ENCODE measurements at regions not wholly inside any gene's neighbourhood (a gene's known extent, or its start where the extent isn't known, plus 50 kb on each side); places are given as distances from the start of the nearest gene placed in this dataset.
"Not testable (repeated sequence)": the region's sequence is repeated elsewhere in the genome, so short reads cannot be mapped to it uniquely, and the experiment has no call there.

DNA sequence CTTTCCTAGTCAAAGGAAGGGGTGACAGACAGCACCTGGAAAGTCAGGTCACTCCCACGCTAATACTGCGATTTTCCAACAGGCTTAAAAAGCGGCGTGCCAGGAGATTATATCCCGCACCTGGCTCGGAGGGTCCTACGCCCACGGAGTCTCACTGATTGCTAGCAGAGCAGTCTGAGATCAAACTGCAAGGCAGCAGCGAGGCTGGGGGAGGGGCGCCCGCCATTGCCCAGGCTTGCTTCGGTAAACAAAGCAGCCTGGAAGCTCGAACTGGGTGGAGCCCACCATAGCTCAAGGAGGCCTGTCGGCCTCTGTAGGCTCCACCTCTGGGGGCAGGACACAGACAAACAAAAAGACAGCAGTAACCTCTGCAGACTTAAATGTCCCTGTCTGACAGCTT, 392.6 kb upstream of the LMO3 start:
- not testable (repeated sequence) for H3K36me3 ChIP-seq; H3K27ac ChIP-seq; H3K9me3 ChIP-seq (replicated peaks); DNase-seq (ENCODE audit: low read depth in 1 of 2, low spot score in 2 of 2); H3K4me3 ChIP-seq; H3K4me1 ChIP-seq (replicated peaks); H3K27me3 ChIP-seq (replicated peaks)

- Histone ChIP-seq H3K27ac (no peak overlapping the region), H3K4me3 (no peak overlapping the region), H3K36me3 (no peaks in the 10 kb centered on the region), H3K4me1 (replicated peaks) (no peaks in the 10 kb centered on the region), H3K27me3 (replicated peaks) (no peaks in the 10 kb centered on the region), H3K9me3 (replicated peaks) (peaks cover 3% of the 10 kb centered on the region; the same call in 1 of the 2 replicates)
- DNase-seq (ENCODE audit: low read depth in 1 of 2, low spot score in 2 of 2): no peak
These were observed 378.5 kb upstream of the LMO3 start for GRCh38 chr12:16984484-16984883.

- DNase-seq (ENCODE audit: low read depth in 1 of 2, low spot score in 2 of 2): no peak
These were observed 367.2 kb upstream of the LMO3 start for GRCh38 chr12:16972923-16973770.

GRCh38 chr12:16962889-16963288, 356.9 kb upstream of the LMO3 start:
- no peak overlapping the region for H3K4me3 ChIP-seq
- no peak overlapping the region for H3K27ac ChIP-seq
- H3K27me3 ChIP-seq (replicated peaks): no peaks in the 10 kb centered on the region
- no peaks in the 10 kb centered on the region for H3K4me1 ChIP-seq (replicated peaks)
- H3K9me3 ChIP-seq (replicated peaks): no peaks in the 10 kb centered on the region; the same call in 1 of the 2 replicates
- H3K36me3 ChIP-seq: no peaks in the 10 kb centered on the region
- no peak for DNase-seq (ENCODE audit: low read depth in 1 of 2, low spot score in 2 of 2)

More at GRCh38 chr12:16972923-16973770, 367.2 kb upstream of the LMO3 start:
- Histone ChIP-seq H3K27ac (no peak overlapping the region), H3K9me3 (replicated peaks) (no peaks in the 10 kb centered on the region), H3K4me3 (no peak overlapping the region), H3K4me1 (replicated peaks) (no peaks in the 10 kb centered on the region), H3K36me3 (no peaks in the 10 kb centered on the region), H3K27me3 (replicated peaks) (no peaks in the 10 kb centered on the region)

DNA sequence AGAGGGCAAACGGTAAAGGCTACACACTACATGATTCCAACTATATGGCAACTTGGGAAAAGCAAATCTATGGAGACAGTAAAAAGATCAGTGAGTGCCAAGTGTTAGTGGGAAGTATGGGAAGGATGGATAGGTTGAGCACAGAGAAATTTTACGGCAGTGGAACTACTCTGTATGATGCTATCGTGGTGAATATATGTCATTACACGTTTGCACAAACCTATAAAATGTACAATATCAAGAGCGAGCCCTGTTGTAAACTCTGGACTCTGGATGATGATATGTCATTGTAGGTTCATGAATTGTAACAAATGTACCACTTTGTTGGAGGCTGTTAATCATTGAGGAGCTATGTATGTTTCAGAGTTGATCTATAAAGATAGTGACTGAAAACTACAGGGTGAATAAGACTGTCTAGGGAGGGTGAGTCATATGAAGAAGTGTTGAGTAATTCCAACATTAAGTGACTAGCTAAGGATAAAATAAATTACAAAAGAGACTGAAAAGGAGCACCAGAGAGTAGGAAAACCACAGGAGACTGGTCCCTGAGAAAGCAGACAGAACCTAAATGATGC, 349.2 kb upstream of the LMO3 start:
- no peak for DNase-seq (ENCODE audit: low read depth in 1 of 2, low spot score in 2 of 2)
- no peak overlapping the region for H3K4me3 ChIP-seq
- H3K27me3 ChIP-seq (replicated peaks): no peaks in the 10 kb centered on the region
- peaks cover 8% of the 10 kb centered on the region; the same call in 1 of the 2 replicates for H3K9me3 ChIP-seq (replicated peaks)
- no peaks in the 10 kb centered on the region for H3K4me1 ChIP-seq (replicated peaks)
- no peak overlapping the region for H3K27ac ChIP-seq
- no peaks in the 10 kb centered on the region for H3K36me3 ChIP-seq

DNA sequence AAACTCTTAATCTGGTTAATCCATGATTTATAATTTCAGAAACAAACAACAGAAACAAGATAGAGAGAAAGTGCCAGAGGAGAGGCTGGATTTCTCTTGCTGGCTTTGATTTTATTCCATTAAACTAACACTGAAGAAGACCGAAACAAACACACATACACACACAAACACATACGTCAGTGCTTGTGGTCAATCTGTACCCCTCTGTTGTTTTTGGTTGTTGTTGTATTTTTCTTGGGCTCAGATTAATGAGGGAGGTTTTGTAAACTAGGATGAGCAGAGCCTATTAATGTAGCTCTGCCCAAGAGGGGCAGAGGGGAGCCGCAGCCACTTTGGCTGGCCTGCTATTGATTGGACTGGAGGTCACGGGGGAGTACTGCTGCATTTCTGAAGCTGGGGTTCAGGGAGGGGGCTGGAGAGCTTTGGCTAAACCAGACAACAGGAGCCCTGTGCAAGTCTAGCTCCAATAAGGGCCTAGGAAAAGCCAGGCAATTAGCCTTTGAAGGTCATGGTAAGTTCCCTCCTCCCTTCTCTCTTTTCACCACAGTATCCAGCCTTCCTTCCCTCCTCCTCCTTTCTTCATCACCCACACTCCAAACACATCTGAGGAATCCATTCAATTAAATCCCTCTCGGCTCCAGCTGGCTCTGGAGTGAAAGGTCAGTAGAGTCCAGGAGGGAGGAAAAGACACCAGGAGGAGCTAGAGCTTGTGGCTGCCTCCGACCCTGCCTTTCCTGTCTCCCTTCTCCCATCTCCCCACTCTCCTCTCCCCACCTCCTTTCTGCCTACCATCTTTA, 344.1 kb upstream of the LMO3 start:
- no peak for DNase-seq (ENCODE audit: low read depth in 1 of 2, low spot score in 2 of 2)
- Histone ChIP-seq H3K27ac (no peak overlapping the region), H3K4me3 (no peak overlapping the region), H3K27me3 (replicated peaks) (no peaks in the 10 kb centered on the region), H3K9me3 (replicated peaks) (0 out of 2 replicates have a peak, but pooled peaks cover 5% of the 10 kb centered on the region), H3K4me1 (replicated peaks) (no peaks in the 10 kb centered on the region), H3K36me3 (no peaks in the 10 kb centered on the region)

- H3K4me1 ChIP-seq (replicated peaks): no peaks in the 10 kb centered on the region
- no peak overlapping the region for H3K4me3 ChIP-seq
- H3K36me3 ChIP-seq: no peaks in the 10 kb centered on the region
- H3K27ac ChIP-seq: no peak overlapping the region
- no peaks in the 10 kb centered on the region for H3K27me3 ChIP-seq (replicated peaks)
- H3K9me3 ChIP-seq (replicated peaks): no peaks in the 10 kb centered on the region
- no peak for DNase-seq (ENCODE audit: low read depth in 1 of 2, low spot score in 2 of 2)
These were observed 343.4 kb upstream of the LMO3 start for GRCh38 chr12:16949371-16949770.

DNA sequence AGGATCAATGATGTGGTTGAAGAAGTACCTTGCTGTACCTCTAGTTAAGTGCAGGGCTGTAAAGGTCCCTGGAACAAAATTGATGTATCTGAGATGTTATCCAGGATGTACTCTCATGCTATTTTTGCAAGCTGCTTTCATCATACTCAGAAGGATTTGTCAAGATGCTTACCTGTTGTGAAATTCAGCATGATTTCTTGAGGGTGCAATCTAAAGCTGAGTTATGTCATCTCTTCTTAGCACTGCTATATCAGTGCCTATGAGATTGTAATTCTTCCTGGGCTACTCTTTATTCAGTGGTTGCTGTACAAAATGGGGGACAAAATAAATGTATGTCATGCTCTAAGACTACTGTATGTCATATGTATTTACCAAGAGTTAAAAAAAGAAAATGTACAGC, 340.7 kb upstream of the LMO3 start:
- Histone ChIP-seq H3K36me3 (no peaks in the 10 kb centered on the region), H3K4me1 (replicated peaks) (no peaks in the 10 kb centered on the region), H3K9me3 (replicated peaks) (peaks cover 3% of the 10 kb centered on the region; the same call in 1 of the 2 replicates), H3K27ac (no peak overlapping the region), H3K27me3 (replicated peaks) (no peaks in the 10 kb centered on the region), H3K4me3 (no peak overlapping the region)
- no peak for DNase-seq (ENCODE audit: low read depth in 1 of 2, low spot score in 2 of 2)

DNA sequence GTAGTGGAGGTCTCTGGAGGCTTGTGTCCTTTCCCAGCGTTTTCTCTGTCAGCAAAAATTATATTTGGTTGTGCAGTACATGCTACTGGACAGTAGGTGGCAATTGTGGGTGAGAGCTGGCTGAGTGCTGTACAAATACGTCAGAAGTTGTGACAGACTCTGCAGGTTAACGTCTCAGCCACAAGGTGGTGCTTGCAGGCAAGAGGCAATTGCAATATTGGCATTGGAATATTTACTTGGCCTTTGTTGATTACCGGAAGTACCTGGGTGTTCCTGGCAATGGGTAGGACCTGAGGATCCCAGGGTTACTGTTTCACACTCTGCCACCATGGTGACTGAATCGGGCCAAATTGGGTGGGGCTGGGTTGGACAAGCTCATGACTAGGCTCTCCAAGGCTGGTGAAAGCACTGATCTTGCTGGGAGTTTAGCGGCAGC, 333.9 kb upstream of the LMO3 start:
- Histone ChIP-seq H3K9me3 (replicated peaks) (peaks cover 7% of the 10 kb centered on the region; the same call in 1 of the 2 replicates), H3K27ac (no peak overlapping the region), H3K4me1 (replicated peaks) (no peaks in the 10 kb centered on the region), H3K27me3 (replicated peaks) (no peaks in the 10 kb centered on the region), H3K36me3 (no peaks in the 10 kb centered on the region), H3K4me3 (no peak overlapping the region)
- DNase-seq (ENCODE audit: low read depth in 1 of 2, low spot score in 2 of 2): no peak

- H3K4me1 ChIP-seq (replicated peaks): no peaks in the 10 kb centered on the region
- H3K4me3 ChIP-seq: no peak overlapping the region
- no peaks in the 10 kb centered on the region; the same call in 1 of the 2 replicates for H3K9me3 ChIP-seq (replicated peaks)
These were observed 321.3 kb upstream of the LMO3 start for GRCh38 chr12:16927259-16927658.

DNA sequence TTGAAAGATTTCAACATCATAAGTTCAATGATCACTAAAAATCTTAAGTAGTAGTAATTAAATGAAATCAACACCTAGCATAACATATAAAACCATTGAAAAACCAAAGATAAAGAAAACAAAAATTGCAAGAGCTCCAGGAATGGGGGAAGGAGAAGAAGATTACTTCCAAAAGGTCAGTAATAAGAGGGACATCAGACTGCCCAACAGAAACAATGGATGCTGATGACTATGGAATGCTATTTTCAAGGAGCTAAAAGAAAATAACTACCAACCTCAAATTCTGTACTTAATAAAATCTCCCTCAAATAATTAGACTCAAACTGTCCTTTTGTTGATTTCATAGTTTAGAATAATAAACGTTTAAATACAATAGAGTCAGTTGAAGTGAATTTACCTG, 314.5 kb upstream of the LMO3 start:
- no peak for DNase-seq (ENCODE audit: low read depth in 1 of 2, low spot score in 2 of 2)
- no peaks in the 10 kb centered on the region for H3K27me3 ChIP-seq (replicated peaks)
- H3K4me3 ChIP-seq: no peak overlapping the region
- H3K36me3 ChIP-seq: no peaks in the 10 kb centered on the region
- no peak overlapping the region for H3K27ac ChIP-seq
- H3K4me1 ChIP-seq (replicated peaks): no peaks in the 10 kb centered on the region
- no peaks in the 10 kb centered on the region; the same call in none of the 2 replicates for H3K9me3 ChIP-seq (replicated peaks)

More at GRCh38 chr12:16927259-16927658, 321.3 kb upstream of the LMO3 start:
- Histone ChIP-seq H3K27ac (no peak overlapping the region), H3K36me3 (no peaks in the 10 kb centered on the region), H3K27me3 (replicated peaks) (no peaks in the 10 kb centered on the region)
- no peak for DNase-seq (ENCODE audit: low read depth in 1 of 2, low spot score in 2 of 2)

- no peak overlapping the region for H3K27ac ChIP-seq
- H3K27me3 ChIP-seq (replicated peaks): no peaks in the 10 kb centered on the region
- H3K36me3 ChIP-seq: no peaks in the 10 kb centered on the region
- H3K9me3 ChIP-seq (replicated peaks): no peaks in the 10 kb centered on the region; the same call in none of the 2 replicates
- no peak overlapping the region for H3K4me3 ChIP-seq
- no peak for DNase-seq (ENCODE audit: low read depth in 1 of 2, low spot score in 2 of 2)
- H3K4me1 ChIP-seq (replicated peaks): no peaks in the 10 kb centered on the region
These were observed 313.6 kb upstream of the LMO3 start for GRCh38 chr12:16919551-16919950.

- Histone ChIP-seq H3K27ac (no peak overlapping the region), H3K9me3 (replicated peaks) (no peaks in the 10 kb centered on the region; the same call in 1 of the 2 replicates), H3K36me3 (no peaks in the 10 kb centered on the region), H3K4me3 (no peak overlapping the region), H3K27me3 (replicated peaks) (no peaks in the 10 kb centered on the region), H3K4me1 (replicated peaks) (no peaks in the 10 kb centered on the region)
- DNase-seq (ENCODE audit: low read depth in 1 of 2, low spot score in 2 of 2): no peak
These were observed 308.9 kb upstream of the LMO3 start for GRCh38 chr12:16914853-16915252.

Measured in SJSA1 (cell line).